ENCODE measurements at regions not wholly inside any gene's neighbourhood (a gene's known extent, or its start where the extent isn't known, plus 50 kb on each side); places are given as distances from the start of the nearest gene placed in this dataset.

- TF ChIP-seq CTCF (IDR thresholded peaks at IDR 0.05) (no peak), EZH2 (IDR thresholded peaks at IDR 0.05; ENCODE audit: borderline replicate concordance, insufficient read depth, low read depth, low read length, poor library complexity, severe bottlenecking) (no peak)
Measured at GRCh38 chr11:19441288-19441687, 200.5 kb upstream of the E2F8 start.

Measured in B cell (primary cell).